A673 (cell line): ENCODE measurements at regions not wholly inside any gene's neighbourhood (a gene's known extent, or its start where the extent isn't known, plus 50 kb on each side); places are given as distances from the start of the nearest gene placed in this dataset.

Experiments
- CTCF ChIP-seq: fragments of 300-800, 200-600 bp; sonication (generic); conservative IDR thresholded peaks from 2 replicates; pipeline ENCODE4 v1.5.1; 2017; ENCODE audit warnings: low read depth, mild to moderate bottlenecking, antibody characterized with exemption, low read length, moderate library complexity, mixed read lengths
- EZH2 ChIP-seq: fragments of 200-600 bp; sonication (generic); IDR thresholded peaks from 2 replicates; pipeline ENCODE4 v1.6.1; 2017; ENCODE audit warnings: borderline replicate concordance, low read depth, mild to moderate bottlenecking, mixed read lengths, antibody characterized with exemption, low read length; ENCODE audit not compliant: poor library complexity, severe bottlenecking

GRCh38 chr4:138826322-138826721, 189.3 kb upstream of the NOCT start:
- TF ChIP-seq CTCF (no peak), EZH2 (no peak)
